Ovary (tissue), 3 donors: ENCODE measurements at regions not wholly inside any gene's neighbourhood (a gene's known extent, or its start where the extent isn't known, plus 50 kb on each side); places are given as distances from the start of the nearest gene placed in this dataset.

ENCODE experiments used
- CTCF ChIP-seq, 3 donors: fragments of 450-650 bp in 2 of 3; fragments of 200-600 bp in 1 of 3; IDR thresholded peaks; one replicate each; pipeline versions ENCODE4 v1.5.1 to v1.8.0; 2016 to 2022; ENCODE audit warnings: antibody characterized with exemption in 3 of 3, mild to moderate bottlenecking in 1 of 3
- POLR2A ChIP-seq: fragments of 450-650 bp; IDR thresholded peaks from one replicate; pipeline ENCODE4 v1.6.1; 2017; ENCODE audit warnings: antibody characterized with exemption, mild to moderate bottlenecking, moderate library complexity
- donor health status: DM: no; HTN: no; CAD: no.

DNA sequence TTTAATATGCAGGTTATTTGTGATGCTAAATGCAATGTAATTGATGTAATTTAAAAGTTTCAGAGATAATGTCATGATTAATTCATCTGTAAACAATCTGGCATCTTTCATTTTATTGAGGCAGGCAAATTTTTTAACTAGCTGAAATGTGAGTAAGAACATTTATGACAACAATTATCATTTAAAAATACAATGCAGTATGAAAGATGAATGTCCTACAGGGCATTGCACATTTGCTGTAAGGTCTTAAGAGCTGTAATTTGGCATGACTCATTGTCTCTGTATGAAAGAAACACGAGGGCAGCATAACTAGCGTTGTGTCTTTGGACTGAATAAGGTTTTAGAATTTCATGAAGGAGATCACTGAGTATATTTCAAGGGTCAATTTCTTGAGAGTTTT, 642.8 kb downstream of the PLA2G4A start:
- TF ChIP-seq CTCF (IDR thresholded peaks at IDR 0.05) = no peak
- no peak for TF ChIP-seq POLR2A
